ENCODE measurements at regions not wholly inside any gene's neighbourhood (a gene's known extent, or its start where the extent isn't known, plus 50 kb on each side); places are given as distances from the start of the nearest gene placed in this dataset.

GRCh38 chr13:74206061-74206561 lies 71.9 kb upstream of the KLF12 start:
- H3K27me3 ChIP-seq (ENCODE audit: control insufficient read depth, insufficient read depth, low read length): no peaks in the 10 kb centered on the region
- TF ChIP-seq CTCF (IDR thresholded peaks at IDR 0.05; ENCODE audit: borderline replicate concordance, extremely low read depth, insufficient read depth): no peak
- FAIRE-seq (no peak), DNase-seq (no peak)
- H3K4me3 ChIP-seq (ENCODE audit: low read length in 3 of 3): no peak overlapping the region
- H3K27ac ChIP-seq (ENCODE audit: low read depth in 2 of 2, low read length in 2 of 2): no peak overlapping the region
- no peak overlapping the region for H3K9ac ChIP-seq (ENCODE audit: low read length in 3 of 3)
- no peaks in the 10 kb centered on the region for H3K36me3 ChIP-seq (ENCODE audit: control insufficient read depth in 2 of 3, insufficient read depth in 3 of 3, low read length in 3 of 3)
- no peaks in the 10 kb centered on the region for H3K9me3 ChIP-seq (ENCODE audit: control insufficient read depth in 2 of 3, insufficient read depth in 1 of 3, low read length in 3 of 3)
- intact Hi-C loops (cut with DNase I): no loop called here
- H3K4me1 ChIP-seq (ENCODE audit: control insufficient read depth in 2 of 3, insufficient read depth in 2 of 3, low read depth in 1 of 3, low read length in 3 of 3): no peaks in the 10 kb centered on the region

- no peaks in the 10 kb centered on the region for H3K9me3 ChIP-seq (ENCODE audit: control insufficient read depth in 2 of 3, insufficient read depth in 1 of 3, low read length in 3 of 3)
- no peaks in the 10 kb centered on the region for H3K4me1 ChIP-seq (ENCODE audit: control insufficient read depth in 2 of 3, insufficient read depth in 2 of 3, low read depth in 1 of 3, low read length in 3 of 3)
- H3K36me3 ChIP-seq (ENCODE audit: control insufficient read depth in 2 of 3, insufficient read depth in 3 of 3, low read length in 3 of 3): no peaks in the 10 kb centered on the region
- FAIRE-seq (no peak), DNase-seq (no peak)
- no peak overlapping the region for H3K27ac ChIP-seq (ENCODE audit: low read depth in 2 of 2, low read length in 2 of 2)
- H3K9ac ChIP-seq (ENCODE audit: low read length in 3 of 3): no peak overlapping the region
- intact Hi-C loops (cut with DNase I): no loop called here
- TF ChIP-seq CTCF (IDR thresholded peaks at IDR 0.05; ENCODE audit: borderline replicate concordance, extremely low read depth, insufficient read depth): no peak
- no peaks in the 10 kb centered on the region for H3K27me3 ChIP-seq (ENCODE audit: control insufficient read depth, insufficient read depth, low read length)
- H3K4me3 ChIP-seq (ENCODE audit: low read length in 3 of 3): no peak overlapping the region
These were observed 71.1 kb upstream of the KLF12 start for GRCh38 chr13:74205313-74205690.

GRCh38 chr13:74204602-74205312 lies 70.6 kb upstream of the KLF12 start:
- no peak overlapping the region for H3K9ac ChIP-seq (ENCODE audit: low read length in 3 of 3)
- H3K27ac ChIP-seq (ENCODE audit: low read depth in 2 of 2, low read length in 2 of 2): no peak overlapping the region
- H3K4me1 ChIP-seq (ENCODE audit: control insufficient read depth in 2 of 3, insufficient read depth in 2 of 3, low read depth in 1 of 3, low read length in 3 of 3): no peaks in the 10 kb centered on the region
- intact Hi-C loops (cut with DNase I): no loop called here
- no peak overlapping the region for H3K4me3 ChIP-seq (ENCODE audit: low read length in 3 of 3)
- no peaks in the 10 kb centered on the region for H3K36me3 ChIP-seq (ENCODE audit: control insufficient read depth in 2 of 3, insufficient read depth in 3 of 3, low read length in 3 of 3)
- no peaks in the 10 kb centered on the region for H3K9me3 ChIP-seq (ENCODE audit: control insufficient read depth in 2 of 3, insufficient read depth in 1 of 3, low read length in 3 of 3)
- no peaks in the 10 kb centered on the region for H3K27me3 ChIP-seq (ENCODE audit: control insufficient read depth, insufficient read depth, low read length)
- TF ChIP-seq CTCF (IDR thresholded peaks at IDR 0.05; ENCODE audit: borderline replicate concordance, extremely low read depth, insufficient read depth): no peak
- FAIRE-seq (no peak), DNase-seq (no peak)

- no peaks in the 10 kb centered on the region for H3K4me1 ChIP-seq (ENCODE audit: control insufficient read depth in 2 of 3, insufficient read depth in 2 of 3, low read depth in 1 of 3, low read length in 3 of 3)
- no peak for TF ChIP-seq CTCF (IDR thresholded peaks at IDR 0.05; ENCODE audit: borderline replicate concordance, extremely low read depth, insufficient read depth)
- no peaks in the 10 kb centered on the region for H3K9me3 ChIP-seq (ENCODE audit: control insufficient read depth in 2 of 3, insufficient read depth in 1 of 3, low read length in 3 of 3)
- H3K9ac ChIP-seq (ENCODE audit: low read length in 3 of 3): no peak overlapping the region
- no peak for DNase-seq
- H3K4me3 ChIP-seq (ENCODE audit: low read length in 3 of 3): no peak overlapping the region
- FAIRE-seq: no peak
- H3K27me3 ChIP-seq (ENCODE audit: control insufficient read depth, insufficient read depth, low read length): no peaks in the 10 kb centered on the region
- intact Hi-C loops (cut with DNase I): no loop called here
- no peaks in the 10 kb centered on the region for H3K36me3 ChIP-seq (ENCODE audit: control insufficient read depth in 2 of 3, insufficient read depth in 3 of 3, low read length in 3 of 3)
- H3K27ac ChIP-seq (ENCODE audit: low read depth in 2 of 2, low read length in 2 of 2): no peak overlapping the region
These were observed 69.4 kb upstream of the KLF12 start for GRCh38 chr13:74203576-74203975.
